ENCODE measurements at regions not wholly inside any gene's neighbourhood (a gene's known extent, or its start where the extent isn't known, plus 50 kb on each side); places are given as distances from the start of the nearest gene placed in this dataset.
"Not testable (repeated sequence)": the region's sequence is repeated elsewhere in the genome, so short reads cannot be mapped to it uniquely, and the experiment has no call there.

DNA sequence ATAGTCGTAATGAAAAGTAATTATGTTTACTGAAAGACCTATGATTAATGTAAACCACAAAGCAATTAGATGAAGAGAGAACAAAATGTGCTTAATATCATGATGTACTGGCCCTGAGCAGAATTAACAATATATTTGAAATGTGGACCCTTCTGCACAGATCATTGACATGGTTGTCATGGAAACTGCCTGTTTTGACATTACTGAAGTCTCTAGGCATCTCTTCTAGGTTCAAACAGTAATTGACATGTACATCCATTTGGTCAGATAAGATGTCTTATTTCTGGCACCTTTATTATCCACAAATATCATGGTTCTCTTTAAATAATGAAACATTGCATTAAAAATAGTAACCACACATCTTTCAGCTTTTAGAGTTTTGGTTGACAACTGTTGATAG, 251.7 kb upstream of the GNPDA2 start:
- no peak for DNase-seq (ENCODE audit: low spot score)

DNA sequence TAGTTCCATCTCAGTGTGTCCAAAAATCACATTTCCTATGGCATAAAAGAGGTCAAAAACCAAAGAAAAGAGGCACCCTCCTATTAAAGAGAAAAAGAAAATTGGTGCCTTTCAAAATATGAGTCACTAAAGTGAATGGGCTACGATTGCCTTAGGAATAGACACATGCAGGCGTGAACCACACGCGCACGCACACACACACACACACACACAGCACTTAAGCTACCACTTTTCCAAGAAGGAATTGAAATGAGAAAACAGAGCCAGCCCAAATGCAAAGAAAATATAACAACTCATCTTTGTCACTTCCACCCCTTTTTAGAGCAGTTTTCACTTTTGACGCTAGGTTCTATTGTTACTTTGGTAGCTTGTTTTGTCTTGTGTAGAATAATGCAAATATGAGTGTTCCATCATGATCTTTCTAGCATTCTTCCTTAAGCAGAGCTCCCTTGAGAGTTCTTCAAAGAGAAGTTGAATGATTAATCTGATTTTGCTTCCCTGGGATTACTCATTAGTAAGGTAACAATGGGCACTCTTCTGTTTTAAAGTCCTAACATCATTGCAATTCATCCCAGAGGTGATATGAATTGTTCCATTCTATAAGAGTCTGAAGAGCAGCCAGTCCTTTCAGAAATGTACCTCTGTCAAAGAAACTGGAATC, 239.2 kb upstream of the GNPDA2 start:
- no peak for DNase-seq (ENCODE audit: low spot score)

DNA sequence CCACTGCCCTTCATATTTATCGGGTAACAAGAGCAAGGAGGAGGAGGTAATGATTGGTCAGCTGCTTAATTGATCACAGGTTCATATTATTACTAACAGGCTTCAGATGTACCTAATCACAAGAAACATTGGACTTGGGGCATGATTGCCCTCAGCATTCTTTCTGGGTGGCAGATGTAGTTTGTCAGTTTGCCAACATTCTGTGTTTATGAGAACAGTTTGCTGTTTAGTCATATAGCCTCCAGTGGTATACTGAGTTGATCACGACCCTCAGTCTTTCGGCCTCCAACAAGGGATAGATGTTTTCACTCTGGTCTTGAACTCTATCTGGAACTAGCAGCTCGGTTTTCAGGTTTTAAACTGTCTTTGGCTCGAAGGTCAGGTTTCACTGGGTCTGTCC, 237.7 kb upstream of the GNPDA2 start:
- DNase-seq (ENCODE audit: low spot score), result not testable (repeated sequence)

GRCh38 chr4:44961001-44961755, 234.8 kb upstream of the GNPDA2 start:
- no peak for DNase-seq (ENCODE audit: low spot score)

- no peak for DNase-seq (ENCODE audit: low spot score)
Measured at GRCh38 chr4:44931720-44932119, 205.4 kb upstream of the GNPDA2 start.

DNA sequence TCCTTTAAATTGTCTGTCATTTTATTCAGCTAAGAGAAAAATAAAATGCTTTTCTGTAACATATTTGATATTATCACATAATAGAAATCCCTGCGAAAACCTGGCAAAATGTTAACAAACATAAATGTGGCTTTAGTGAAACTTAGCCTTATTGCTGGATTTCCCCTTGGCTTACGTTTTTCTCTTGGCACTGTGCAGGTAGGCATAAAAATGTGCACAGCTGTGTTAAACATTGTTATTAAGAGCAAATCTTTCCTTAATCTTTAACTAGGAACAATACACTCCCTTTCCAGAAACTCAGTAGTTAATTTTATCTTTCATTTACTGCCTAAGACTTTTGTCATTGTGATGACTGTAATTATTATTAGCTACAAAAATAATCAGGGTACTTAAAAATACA, 202.4 kb upstream of the GNPDA2 start:
- DNase-seq (ENCODE audit: low spot score), result no peak

- peak; percentile 34 for DNase-seq (ENCODE audit: low spot score)
Measured at GRCh38 chr4:44927399-44928380, 201.3 kb upstream of the GNPDA2 start.

GRCh38 chr4:44916411-44916810, 190.1 kb upstream of the GNPDA2 start:
- DNase-seq (ENCODE audit: low spot score), result peak; percentile 11

DNA sequence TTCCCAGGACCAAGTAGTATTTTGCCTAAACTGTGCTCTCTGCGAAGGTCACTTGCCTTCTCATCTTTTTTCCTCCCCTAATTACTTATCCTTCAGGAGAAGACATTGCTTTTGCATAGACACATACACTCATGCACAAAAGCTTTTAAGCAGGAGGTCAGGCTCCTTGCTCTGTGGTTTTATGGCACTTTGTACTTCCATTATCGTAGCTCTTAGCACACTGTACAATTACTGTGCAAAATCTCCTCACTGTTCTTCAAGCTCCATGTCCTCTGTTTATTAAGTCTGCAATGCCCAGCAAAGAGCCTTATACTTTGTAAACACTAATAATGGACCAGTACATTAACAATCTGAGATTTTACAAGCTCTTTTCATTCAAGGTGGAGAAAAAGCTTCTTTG, 188.4 kb upstream of the GNPDA2 start:
- DNase-seq (ENCODE audit: low spot score), result no peak

GRCh38 chr4:44914223-44914622, 187.9 kb upstream of the GNPDA2 start:
- no peak for DNase-seq (ENCODE audit: low spot score)

DNA sequence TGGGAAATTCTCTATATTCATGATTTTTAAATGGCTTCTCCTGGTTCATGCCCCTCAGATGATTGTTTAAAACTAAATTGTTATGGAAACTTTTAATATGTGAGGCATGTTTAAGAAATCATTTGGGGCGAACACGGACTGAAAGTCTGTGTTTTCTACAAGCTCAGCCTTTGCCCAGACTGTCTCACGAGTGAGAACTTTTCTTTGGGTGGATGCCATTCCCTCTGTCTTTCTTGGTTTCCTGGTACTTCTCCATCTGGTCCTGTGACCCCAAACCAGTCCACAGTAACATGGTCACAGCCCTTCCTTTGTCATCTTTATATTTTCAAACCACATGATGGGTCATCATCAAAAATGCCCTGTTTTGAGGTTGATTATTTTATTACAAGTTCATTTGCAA, 186.6 kb upstream of the GNPDA2 start:
- DNase-seq (ENCODE audit: low spot score), result no peak

- DNase-seq (ENCODE audit: low spot score), result no peak
Measured at GRCh38 chr4:44908565-44908964, 182.2 kb upstream of the GNPDA2 start.

GRCh38 chr4:44872246-44872645, 145.9 kb upstream of the GNPDA2 start:
- DNase-seq (ENCODE audit: low spot score), result no peak

DNA sequence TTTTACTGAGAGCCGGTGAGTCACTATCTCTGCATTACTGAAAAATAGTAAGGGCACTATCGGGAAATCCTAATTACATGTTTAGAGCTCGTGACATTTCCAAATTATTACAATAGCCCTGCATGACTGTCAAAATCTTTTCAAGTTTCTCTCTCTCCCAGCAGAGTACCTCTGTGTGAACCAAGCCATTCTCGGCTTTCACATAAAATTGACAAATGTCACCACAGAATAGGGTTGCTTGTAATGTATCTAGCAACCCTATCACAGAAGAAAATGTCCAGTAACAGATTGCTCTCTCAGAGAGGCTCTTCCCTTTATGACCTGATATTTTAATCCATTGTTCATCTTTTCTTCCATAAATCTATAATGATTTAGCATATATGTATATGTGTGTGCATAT, 144.8 kb upstream of the GNPDA2 start:
- no peak for DNase-seq (ENCODE audit: low spot score)

DNA sequence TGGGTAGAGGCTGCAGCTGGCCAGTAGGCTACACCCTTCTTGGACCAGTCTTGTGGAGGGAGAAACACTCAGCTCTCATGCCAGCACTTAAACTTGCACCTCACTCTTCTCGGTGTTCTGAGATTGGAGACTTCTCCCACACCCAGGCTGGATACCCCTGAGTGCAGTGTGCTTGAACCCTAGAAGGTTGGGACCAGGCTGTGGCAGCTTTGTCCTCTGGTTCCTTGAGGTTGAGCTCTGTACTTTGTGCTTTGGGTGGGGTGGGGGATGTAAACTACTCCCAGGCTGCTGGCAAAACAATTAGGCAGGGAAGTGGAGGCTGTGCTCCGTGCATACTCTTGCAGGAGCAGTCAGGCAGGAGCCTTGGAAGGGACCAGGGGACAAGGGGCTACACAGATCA, 143.6 kb upstream of the GNPDA2 start:
- no peak for DNase-seq (ENCODE audit: low spot score)

DNA sequence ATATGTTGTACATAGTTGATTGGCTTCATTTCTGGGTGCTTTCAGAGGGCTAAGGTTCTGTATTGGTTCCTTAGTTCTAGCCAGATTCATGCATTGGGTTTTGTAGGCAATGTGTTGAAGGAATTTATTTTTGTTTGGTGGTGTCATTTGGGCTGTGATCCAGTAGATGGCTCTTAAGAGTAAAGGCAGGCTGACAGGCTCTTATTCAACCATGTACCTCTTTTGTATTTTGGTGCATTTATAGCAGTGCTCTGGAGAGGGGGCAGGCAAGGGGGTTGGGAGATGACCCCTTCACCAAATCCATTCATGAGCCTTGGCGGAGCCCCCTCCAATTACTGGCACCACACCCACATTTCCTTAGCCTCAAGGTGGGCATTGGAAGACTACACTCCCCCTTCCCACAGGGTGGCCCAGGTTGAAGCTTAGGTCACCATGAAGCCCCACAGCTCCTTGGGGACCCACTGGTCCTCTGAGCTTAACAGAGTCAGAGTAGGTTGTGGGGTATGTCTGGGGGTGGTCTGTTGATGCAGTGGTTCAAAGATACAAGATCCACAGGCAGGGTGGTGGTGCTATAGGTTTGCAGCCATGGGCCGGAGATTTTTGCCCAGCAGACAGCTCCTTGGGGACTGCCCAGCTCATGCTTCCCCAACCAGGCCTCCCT, 143.0 kb upstream of the GNPDA2 start:
- DNase-seq (ENCODE audit: low spot score), result no peak

DNA sequence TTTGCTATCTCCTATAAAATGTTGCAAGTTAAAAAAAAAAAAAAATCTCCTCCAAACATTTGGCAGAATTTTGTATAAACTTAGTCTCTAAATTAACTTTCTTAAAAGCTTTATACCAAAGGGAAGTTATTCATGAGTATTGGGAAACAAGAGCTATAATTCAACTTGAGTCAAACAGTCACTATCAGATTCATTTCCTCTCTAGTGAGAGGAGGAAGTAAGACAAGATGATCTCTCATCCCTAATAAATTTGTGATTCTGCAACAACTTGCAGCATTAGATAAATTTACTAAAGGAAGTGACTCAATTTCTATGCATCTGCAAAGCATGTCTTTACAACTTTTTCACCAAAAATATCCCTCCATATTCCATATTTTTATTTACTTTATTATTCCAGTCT, 135.4 kb upstream of the GNPDA2 start:
- DNase-seq (ENCODE audit: low spot score), result peak; percentile 8

- DNase-seq (ENCODE audit: low spot score), result no peak
Measured at GRCh38 chr4:44859477-44859876, 133.1 kb upstream of the GNPDA2 start.

DNA sequence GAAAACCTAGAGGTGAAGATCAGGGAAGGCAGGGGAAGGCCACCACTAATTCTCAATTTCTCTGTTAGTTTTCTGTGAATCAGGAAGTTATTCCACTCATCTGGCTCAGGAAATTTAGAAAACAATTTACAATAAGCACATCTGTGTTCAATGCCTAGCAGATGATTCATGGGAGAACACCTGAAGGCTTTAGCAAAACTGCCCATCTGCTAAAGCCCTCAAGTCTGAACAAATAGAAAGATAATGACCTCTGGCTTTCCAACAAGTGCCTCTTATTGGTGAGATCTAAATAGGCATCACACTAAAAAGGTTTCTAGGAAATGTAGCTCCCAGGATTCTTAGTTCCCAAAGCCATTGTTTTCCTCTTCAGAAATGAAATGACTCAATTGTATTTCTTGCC, 122.1 kb upstream of the GNPDA2 start:
- no peak for DNase-seq (ENCODE audit: low spot score)

DNA sequence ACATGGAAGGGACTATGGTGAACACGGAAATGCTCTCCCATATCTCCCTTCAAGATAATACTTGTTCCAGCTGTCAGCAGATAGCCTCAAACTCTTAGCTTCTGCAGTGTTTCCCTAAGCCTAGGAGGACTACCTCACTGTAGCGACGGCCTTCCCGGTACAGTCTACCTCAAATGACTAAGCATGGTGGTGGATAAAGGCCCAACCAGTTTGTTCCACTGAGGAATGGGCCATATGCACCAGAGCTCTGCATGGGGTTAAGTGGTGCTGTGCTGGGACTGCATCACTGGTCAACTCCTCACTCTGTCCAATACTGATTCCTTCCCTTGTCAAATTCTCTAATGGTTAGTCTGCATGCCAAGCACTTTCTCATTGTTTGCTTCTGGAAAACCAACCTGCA, 119.6 kb upstream of the GNPDA2 start:
- no peak for DNase-seq (ENCODE audit: low spot score)

DNA sequence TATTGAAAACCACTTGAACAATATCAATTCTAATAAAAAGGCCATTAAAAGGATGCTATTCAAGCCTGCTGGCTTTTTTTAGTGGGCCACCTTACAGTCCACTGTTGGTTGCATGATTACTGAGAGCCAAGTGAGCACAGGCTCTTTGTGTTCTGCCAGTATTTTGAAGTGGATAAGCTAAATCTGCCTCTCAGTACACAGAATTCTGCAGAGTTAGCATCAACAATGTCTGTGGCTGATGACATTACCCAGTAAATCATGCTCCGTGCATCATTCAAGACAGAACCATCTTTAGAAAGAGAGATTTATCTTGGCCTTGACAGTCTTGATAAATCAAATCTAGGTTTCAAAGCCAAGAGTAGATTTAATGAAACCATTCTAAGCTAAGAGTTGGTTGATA, 119.0 kb upstream of the GNPDA2 start:
- no peak for DNase-seq (ENCODE audit: low spot score)

DNA sequence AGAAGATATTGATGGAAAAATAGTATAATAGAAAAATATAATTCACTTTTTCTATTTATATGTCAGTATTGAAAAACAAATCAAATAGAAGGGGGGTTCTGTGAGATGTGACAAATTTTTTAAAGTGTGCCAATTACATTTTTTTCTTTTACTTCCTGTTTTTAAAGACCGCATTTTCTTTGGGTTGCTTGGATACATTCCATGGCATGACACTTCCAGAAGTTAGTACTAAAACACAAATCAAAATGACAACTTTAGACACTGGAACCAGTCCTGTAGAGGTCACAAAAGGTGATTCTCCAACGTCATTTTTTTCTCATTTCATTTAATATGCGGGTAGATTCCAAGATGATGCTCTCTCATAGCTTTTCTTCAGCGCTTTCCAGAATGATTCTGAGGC, 116.2 kb upstream of the GNPDA2 start:
- DNase-seq (ENCODE audit: low spot score), result no peak
